IPS DF 19.7 (cell line): ENCODE measurements at regions not wholly inside any gene's neighbourhood (a gene's known extent, or its start where the extent isn't known, plus 50 kb on each side); places are given as distances from the start of the nearest gene placed in this dataset.

Experiments
- DNase-seq: peaks from one replicate; pipeline ENCODE4 v3.0.0-alpha.2; 2013; ENCODE audit warnings: low read depth, low spot score

DNA sequence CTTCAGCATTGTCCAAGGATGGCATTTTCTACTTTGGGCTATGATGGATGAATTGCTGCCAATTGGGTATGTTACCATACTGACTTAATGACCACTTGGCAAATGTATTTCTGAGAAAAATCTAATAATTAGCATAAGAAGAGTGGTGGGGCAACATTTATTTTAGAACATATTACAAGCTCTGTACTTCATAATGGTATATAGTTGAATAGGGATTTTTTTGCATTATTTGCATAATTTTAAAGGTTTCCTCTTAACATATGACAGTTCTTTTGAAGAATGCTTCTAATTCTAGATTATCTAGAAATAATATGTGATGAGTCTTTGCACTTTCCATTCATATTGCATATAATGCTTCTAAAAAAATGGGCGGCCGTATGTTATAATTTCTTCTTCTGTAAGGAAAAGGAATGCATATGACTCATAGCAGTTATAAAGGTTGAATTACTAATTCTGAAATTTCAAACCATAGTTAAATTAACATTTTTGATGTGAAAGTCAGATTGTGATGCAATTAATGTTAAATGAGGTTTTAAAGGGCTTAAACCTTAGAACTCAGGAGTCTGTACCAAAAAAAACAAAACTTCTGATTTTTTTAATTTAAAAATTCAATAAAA, 1652.3 kb upstream of the SLC39A10 start:
- no peak for DNase-seq

DNA sequence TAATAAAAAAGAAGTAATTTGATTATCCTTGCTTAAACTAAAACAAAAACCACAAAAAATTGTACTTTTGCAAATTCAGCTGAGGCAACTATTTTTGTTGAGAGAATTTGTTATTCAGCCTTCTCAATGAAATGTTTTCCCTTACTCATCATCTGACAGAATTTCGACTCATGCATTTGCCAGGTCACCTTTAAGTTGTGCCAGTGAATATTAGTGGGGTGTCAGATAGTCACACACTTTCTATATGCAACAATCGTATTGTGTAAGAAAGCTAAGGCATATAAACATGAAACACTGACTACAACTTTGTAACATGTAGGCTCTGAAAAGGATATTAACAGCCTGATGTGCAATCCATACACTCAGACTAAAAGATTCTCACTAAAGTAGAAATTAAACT, 1653.1 kb upstream of the SLC39A10 start:
- DNase-seq: no peak

DNA sequence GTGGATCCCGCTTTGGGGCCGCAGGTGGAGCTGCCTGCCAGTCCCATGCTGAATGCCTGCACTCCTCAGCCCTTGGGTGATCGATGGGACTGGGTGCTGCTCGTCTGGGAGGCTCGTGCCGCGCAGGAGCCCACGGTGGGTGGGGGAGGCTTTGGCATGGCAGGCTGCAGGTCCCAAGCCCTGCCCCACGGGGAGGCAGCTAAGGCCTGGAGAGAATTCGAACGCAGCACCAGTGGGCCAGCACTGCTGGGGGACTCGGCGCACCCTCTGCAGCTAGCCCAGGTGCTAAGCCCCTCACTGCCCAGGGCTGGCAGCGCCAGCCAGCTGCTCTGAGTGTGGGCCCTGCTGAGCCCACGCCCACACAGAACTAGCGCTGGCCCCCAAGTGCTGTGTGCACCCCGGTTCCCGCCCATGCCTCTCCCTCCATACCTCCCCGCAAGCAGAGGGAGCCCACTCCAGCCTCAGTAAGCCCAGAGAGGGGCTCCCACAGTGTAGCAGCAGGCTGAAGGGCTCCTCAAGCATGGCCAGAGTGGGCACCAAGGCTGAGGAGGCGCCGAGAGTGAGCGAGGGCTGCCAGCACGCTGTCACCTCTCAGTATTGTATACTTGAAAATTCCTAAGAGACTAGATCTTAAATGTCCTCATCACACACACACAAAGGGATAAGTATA, 1654.2 kb upstream of the SLC39A10 start:
- DNase-seq: no peak

DNA sequence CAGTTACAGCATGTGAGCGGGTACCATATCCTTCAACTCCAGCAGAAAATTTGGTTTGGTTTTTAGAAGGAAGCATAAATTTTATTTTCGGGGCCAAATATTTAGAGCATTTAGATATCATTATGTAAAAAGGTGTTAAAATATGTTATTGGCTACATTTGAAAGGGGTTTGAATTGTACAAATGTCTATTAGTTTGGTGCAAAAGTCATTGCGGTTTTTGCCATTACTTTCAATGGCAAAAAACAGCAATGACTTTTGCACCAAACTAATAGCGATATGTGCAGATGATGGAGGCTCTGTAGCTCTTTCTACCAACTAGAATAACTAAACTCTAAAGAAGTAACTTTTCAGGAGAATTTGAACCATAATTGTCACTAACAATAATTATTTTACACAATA, 1666.2 kb upstream of the SLC39A10 start:
- no peak for DNase-seq

DNA sequence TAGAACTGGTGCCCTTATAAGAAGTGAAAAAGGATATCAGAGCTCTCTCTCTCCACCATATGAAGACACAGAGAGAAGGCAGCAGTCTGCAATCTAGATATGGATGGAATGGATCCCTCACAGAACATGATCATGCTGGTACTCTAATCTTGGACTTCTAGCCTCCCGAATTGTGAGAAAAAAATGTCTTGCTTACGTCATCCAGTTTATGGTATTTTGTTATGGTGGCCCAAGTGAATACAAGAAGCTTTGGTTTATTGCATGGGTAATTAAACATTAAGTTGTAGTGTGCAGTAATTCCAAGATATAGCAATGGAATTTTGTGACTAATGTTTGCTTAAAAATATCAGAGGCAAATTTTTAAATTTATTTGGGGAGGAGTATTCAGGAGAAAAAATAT, 1667.4 kb upstream of the SLC39A10 start:
- DNase-seq: no peak

DNA sequence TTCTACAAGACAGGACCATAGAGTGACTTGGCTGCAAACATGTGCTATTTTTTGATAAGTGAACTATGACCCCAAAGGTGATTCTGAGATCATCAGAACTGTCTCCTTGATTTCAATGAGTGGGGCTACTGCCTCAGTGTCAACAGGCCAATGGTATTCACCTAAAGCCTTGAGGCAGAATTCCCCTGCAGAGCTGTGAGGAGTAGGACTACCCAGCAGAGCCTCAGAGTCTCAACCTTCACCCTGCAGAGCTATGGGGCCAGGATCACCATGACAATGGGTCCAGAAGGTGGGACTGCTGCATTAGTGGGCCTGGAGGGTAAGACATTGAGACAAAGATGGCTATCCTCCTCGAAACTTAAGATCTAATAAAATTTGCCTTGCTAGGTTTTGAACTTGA, 1668.2 kb upstream of the SLC39A10 start:
- no peak for DNase-seq

DNA sequence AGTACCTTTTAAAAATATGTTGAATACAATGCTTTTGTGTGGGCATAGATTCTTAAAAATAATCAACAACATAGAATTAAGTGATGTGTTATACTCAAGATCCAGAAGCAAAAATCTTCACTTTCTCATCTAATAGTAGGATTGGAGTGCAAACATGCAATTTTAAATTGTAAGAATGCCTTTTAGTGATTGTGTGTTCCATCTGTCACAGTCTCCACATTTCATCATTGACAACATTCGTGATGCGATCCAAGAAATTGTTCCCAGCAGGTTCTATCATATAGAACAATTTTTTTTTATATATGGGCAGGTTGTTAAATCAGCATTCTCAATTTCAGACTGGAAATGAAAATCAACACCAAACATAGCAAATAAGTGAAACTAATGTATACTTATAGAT, 1671.8 kb upstream of the SLC39A10 start:
- DNase-seq: no peak

DNA sequence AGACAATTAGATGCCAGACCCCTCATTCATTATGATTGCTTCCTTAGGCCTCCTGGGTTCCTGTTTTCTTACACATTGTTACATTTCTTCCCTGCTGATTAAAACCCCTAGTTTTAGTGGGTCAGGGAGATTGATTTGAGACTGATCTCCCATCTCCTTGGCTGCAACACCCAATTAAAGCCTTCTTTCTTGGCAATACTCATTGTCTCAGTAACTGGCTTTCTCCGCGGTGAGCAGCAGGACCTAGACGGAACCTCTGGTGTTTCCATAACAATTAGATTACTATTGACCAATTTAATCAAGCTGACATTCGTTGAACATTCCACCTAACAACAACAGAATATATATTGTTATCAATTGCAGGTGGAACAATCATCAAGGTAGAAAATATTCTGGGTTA, 1676.4 kb upstream of the SLC39A10 start:
- no peak for DNase-seq

DNA sequence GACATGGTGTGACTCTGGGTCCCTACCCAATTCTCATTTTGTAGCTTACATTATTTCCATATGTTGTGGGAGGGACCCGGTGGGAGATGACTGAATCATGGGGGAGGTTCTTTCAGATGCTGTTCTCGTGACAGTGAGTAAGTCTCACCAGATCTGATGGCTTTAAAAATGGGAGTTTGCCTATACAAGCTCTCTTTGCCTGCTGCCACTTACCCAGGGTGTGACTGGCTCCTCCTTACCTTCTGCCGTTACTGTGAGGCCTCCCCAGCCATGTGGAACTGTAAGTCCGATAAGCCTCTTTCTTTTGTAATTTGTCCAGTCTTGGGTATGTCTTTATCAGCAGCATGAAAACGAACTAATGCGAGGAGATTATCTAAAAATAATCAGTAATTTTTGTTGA, 1683.2 kb upstream of the SLC39A10 start:
- no peak for DNase-seq

DNA sequence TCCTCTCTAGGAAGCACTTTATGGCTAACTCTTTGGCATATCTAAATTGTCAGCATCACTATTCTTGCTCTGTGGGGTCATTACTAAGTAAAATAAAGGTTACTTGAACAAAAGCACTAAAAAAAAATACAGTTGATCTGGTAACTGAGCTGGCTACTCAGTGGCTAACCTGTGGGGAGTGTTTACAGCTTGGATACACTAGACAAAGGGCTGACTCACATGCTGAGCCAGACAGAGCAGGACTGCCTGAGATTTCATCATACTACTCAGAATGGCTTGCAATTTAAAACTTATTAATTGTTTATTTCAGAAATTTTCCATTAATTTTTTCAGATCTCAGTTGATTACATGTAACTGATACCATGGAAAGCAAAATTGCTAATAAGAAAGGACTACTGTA, 1690.4 kb upstream of the SLC39A10 start:
- no peak for DNase-seq

DNA sequence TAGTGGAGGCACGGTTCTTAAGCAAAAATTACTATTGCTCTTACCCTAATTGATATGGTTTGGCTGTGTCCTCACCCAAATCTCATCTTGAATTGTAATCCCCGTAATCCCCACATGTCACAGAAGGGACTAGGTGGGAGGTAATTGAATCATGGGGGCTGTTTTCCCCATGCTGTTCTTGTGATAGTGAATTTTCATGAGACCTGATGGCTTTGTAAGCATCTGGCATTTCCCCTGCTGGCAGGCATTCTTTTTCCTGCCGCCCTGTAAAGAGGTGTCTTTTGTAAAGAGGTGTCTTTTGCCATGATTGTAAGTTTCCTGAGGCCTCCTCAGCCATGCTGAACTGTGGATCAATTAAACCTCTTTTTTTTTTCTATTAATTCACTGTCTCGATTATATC, 1691.8 kb upstream of the SLC39A10 start:
- DNase-seq: no peak

DNA sequence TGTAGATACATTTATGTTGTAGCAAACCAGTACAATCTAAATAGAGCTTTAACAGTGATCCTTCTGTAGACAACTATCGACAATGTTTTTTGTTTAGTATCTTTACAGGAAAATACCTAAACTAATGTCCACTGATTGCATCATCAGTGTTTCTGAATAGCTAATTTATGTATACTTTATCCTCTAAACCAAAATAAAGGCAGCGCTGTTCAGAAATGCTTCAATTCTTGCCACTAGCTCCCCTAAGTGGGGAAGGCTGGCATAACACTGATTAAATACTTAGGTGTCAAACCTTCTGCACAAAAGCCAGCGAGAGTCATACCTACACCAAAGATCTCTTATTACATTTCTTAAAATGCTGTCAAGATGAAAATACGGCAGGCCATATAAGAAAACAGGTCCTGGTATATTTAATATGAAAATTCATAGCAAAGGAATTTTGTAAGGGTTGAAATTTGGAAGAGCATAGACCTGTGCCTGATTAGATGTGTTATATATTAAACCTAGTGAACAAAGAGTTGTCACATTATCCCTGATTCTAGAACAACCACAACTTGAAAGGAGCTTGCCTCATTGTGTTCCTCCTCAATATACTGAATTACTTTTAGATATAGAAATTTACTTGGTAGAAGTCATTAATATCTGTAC, 1693.4 kb upstream of the SLC39A10 start:
- no peak for DNase-seq

DNA sequence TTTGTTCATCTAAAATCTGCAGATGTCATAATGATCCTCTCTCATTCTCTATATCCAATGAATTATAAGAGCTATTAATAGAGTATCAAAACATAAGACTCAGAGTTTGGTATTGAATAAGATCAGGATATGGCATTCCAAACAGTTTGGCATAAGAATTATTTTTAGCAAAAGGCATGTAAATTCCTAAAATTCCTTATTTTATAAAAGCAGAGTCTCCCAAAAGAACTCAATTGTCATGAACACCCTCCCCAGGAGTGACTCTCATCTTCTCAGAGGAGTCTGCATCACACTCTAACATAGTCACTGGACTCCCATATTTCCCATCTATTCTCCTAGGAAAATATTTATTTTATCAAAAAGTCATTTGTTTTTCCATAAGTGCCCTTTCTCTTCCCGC, 1710.2 kb upstream of the SLC39A10 start:
- DNase-seq: no peak

DNA sequence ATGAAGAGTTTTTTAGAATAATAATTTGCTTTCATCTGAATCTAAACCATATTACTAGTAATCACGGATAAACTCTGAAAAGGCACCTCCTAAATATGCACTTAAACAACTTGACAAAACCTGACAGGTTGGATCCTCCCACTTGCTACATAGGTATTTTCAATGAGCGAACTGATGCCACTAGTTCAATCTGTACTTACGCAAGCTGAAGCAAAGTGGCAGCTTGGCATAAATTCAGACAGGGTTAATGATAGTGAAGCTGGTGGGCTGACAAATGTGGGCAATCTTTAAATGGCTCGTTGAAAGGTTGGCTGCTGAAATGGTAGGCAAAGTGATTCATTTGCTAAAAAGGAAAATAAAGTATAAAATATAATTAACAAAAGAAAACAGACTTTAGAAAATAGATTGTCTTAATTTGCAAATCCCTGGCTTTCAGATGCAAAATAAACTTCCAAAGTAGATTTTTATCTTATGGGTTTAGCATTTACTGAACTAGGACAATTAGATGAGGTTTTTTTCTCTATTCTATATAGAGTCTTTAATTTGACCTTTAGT, 1713.5 kb upstream of the SLC39A10 start:
- DNase-seq: no peak

DNA sequence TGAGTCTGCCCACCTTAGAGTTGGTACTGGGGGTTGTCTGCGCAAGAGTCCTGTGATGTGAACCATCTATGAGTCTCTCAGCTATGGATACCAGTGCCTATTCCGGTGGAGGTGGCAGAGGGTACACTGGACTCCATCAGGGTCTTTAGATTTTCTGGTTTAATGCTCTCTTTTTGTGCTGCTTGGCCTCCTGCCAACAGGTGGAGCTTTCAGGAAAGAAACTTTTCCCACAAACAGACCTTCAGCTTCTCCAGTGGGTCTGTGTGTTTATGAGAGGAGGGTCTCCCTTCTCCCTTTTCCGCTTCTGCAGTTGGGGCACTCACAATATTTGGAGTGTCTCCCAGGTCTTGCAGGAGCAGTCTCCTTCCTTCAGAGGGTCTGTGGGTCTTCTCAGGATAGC, 1721.9 kb upstream of the SLC39A10 start:
- DNase-seq: no peak

DNA sequence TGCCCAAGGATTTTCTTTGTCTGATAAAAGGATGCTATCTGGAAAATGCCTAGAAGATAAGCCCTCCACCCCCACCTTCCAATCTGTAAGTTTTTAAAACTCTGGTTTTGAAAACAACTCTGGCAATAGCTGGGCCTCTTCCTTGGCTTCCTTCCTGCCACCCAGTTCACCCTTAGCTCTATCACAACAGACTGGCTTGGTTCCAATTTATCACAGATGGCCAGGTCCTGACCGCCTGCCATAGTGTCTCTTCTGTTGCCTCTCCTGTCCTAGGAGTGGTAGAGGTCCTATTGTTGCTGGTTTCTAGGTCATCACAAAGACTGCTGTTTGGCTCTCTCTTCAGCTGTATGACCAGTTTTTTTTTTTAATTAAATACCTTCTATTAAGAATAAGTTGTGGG, 1727.9 kb upstream of the SLC39A10 start:
- no peak for DNase-seq

DNA sequence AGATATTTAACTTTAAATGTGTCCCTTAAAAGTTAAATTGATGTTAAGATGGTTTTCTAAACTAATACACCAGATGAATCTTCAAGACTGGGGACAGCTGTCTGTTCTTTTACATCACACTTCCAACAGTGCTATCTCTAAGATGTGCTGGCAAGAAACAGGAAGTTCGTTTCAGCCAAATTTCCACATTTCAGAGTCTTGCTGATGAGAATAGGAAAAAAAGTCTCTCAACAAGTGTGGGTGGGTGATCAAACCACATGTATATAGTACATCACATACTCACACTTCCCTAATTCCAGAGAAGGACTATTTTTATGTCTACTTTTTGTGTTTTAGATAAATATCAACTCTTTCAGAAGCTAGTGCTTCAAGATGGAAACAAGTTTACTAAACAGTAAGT, 1712.8 kb upstream of the TMEFF2 start:
- no peak for DNase-seq

DNA sequence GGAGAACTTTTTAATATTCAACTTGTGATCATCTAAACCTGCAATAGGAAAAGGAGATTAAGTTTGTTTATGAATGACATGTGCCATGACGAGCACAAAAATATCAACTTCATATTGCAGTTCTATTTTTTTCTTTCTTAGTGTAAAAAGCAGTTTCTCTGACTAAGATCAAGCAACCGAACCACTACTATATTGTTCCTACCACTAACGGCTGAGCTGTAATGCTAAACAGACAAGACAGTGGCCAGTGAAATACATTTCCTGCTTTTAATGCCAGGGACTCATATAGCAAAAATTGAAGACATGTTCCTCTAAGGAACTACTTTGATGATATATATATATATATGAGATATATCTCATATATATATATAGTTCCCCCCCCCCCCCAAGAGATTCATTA, 1705.6 kb upstream of the TMEFF2 start:
- DNase-seq: no peak

DNA sequence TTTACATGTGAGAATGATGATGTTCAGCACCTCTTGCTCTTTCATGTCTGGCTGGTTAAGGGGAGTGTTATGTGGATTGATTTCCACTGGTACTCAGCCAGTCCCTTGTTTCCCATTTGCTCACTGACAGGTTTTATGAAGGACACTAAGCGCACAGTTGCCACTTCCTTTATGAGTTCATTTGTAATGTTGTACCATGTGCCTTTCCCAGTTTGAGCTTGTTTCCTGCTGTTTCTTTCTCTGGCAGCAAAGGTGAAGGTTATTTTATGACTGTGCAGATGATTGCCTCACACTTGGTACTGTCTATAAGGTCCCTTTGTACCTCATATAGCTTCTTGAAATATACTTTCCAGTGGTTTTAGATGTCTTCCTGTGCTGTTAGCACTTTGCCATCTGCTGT, 1700.5 kb upstream of the TMEFF2 start:
- DNase-seq: no peak

DNA sequence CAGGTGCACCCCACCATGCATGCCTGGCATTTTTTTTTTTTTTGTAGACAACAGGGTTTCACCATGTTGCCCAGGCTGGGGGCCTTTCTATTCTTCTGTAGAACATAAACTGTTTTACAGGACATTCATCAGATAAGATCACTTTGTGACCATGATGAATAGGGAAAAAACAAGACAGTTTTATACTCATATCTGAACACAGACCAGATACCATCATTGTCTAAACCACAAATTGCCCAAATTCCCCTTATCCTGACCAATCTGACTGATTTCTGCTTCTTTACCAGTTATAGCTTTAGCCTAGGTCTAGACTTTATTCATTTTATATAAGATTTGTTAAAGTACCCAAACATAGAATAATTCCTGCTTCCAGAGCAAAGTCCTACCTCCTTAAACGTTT, 1699.3 kb upstream of the TMEFF2 start:
- no peak for DNase-seq

DNA sequence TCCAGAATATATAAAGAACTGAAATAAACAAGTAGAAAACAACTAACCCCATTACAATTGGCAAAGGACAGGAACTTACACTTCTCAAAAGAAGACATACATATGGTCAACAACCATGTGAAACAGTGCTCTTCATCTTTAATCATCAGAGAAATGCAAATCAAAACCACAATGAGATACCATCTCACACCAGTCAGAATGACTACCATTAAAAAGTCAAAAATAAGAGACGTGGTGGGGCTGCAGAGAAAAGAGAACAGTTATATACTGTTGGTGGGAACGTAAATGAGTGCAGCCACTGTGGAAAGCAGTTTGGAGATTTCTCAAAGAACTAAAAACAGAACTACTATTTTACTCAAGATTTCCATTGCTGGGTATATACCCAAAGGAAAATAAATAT, 1696.3 kb upstream of the TMEFF2 start:
- no peak for DNase-seq

DNA sequence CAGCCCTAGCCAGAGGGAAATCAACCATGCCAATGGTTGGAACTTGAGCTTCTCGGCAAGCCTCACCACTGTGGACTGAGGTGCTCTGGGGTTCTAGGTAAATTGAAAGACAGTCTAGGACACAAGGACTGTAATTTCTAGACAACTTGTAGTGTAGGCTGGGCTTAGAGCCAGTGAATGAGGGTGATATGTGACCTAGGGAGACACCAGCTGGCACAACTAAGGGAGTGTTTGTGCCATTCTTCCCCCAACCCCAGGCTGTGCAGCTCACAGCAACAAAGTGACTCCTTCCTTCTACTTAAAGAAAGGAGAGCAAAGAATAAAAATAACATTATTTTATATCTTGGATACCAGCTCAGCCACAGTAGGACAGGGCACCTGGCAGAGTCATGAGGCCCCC, 1690.7 kb upstream of the TMEFF2 start:
- no peak for DNase-seq

DNA sequence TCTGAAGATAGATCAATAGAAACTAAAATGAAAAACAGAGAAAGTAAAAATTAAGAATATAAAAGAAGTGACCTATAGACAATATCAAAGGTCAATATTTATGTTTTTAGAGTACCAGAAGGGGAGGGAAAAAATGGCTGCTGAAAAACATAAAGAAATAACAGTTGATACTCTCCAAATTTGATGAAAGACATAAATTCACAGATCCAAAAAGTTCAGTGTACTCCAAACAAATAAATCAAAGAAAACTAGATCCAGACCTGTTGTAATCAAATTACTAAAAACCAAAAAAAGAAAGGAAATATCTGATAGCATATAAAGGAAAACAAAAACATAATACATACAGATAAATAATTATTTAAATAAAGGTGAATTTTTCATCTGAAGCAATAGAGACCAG, 1689.1 kb upstream of the TMEFF2 start:
- DNase-seq: no peak
